ENCODE measurements at regions not wholly inside any gene's neighbourhood (a gene's known extent, or its start where the extent isn't known, plus 50 kb on each side); places are given as distances from the start of the nearest gene placed in this dataset.

DNA sequence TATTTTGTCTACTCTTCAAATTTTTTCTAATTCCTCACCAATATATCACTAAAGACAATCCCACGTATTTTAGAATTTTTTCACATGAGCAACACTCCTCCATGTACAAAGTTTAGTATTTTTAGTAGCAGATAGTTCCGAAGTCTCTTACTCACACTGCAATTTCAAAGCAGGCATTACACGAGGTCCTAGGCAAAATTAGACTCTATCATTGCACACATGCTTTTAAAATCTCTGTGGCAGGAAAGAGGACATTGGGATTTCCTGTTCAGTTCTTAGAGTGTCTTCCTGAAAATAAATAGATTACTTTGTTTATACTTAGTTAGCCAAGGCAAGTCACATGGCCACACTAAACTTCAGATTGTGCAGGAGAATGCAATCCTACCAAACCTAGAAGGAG lies 847.7 kb downstream of the ROBO2 start:
- TF ChIP-seq EZH2 (IDR thresholded peaks at IDR 0.05; ENCODE audit: borderline replicate concordance, low read depth, low read length, severe bottlenecking), result no peak
- TF ChIP-seq, protein P1, sequence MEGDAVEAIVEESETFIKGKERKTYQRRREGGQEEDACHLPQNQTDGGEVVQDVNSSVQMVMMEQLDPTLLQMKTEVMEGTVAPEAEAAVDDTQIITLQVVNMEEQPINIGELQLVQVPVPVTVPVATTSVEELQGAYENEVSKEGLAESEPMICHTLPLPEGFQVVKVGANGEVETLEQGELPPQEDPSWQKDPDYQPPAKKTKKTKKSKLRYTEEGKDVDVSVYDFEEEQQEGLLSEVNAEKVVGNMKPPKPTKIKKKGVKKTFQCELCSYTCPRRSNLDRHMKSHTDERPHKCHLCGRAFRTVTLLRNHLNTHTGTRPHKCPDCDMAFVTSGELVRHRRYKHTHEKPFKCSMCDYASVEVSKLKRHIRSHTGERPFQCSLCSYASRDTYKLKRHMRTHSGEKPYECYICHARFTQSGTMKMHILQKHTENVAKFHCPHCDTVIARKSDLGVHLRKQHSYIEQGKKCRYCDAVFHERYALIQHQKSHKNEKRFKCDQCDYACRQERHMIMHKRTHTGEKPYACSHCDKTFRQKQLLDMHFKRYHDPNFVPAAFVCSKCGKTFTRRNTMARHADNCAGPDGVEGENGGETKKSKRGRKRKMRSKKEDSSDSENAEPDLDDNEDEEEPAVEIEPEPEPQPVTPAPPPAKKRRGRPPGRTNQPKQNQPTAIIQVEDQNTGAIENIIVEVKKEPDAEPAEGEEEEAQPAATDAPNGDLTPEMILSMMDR (IDR thresholded peaks at IDR 0.05; ENCODE audit: extremely low read depth in 1 of 2, insufficient read depth in 1 of 2, low read depth in 1 of 2, low read length in 2 of 2), result no peak

Data from endothelial cell of umbilical vein (primary cell).